DMS 273 treated with DMSO at 0.1 percent for 48 hours (cell line): ENCODE measurements at regions not wholly inside any gene's neighbourhood (a gene's known extent, or its start where the extent isn't known, plus 50 kb on each side); places are given as distances from the start of the nearest gene placed in this dataset.

Experiments used
- DNase-seq: peaks from one replicate; lab custom pipeline; 2025; lab: John Stamatoyannopoulos, UW

DNA sequence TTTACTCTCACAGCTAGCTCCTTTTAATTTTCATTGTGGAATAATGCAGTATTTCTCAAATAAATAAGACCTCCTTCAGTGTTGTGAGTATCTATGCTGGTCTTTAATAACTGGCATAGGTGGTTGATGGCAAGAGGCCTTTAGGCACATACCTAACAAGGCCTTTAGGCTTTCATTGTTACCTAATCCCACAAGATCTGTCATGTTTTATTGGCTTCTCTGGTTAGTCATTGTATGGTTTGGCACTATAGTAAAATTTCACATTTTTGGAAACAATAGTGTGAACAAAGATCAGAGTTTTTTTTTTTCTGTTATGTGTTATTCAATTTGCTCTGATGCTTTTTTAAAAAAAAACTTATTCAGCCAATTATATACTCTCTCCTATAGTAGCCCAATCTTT, 89.8 kb upstream of the NEUROD1 start:
- DNase-seq: no peak

DNA sequence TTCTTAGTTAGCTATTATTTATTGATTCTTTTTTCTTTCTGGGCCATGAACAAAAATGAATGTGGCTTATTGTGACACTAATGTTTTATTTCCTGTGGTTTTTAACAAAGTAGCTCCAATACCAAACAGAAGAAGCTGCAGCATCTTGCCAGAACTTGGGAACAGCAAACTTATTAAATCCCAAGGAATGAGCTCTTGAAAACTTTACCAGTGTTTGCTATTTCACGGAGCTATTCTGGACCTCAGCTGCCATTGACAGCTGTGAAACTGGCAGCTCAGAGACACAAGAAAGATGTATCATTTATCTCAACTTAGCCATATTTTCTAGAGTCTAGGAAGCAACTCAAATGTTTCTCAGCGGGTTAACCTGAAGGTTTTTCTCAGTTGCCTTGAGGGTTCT, 91.0 kb upstream of the NEUROD1 start:
- DNase-seq: no peak

DNA sequence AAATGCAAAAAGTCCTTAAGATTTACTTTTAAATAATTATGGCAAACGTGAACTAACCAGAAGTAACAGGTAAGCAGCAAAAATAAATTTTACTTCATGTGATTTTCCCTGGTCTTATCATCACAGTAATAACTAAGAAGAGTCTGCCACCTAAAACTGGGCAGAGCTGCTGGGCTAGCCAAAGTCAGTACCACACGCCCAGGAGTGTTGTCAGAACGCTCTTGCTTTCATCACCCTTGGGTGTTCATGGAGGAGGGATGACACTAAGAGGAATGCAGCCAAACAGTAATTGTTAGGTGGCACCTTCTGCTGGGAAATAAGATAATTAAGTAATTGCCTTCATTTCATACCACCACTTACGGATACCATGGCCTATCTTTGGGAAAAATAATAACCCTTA, 92.0 kb upstream of the NEUROD1 start:
- no peak for DNase-seq

DNA sequence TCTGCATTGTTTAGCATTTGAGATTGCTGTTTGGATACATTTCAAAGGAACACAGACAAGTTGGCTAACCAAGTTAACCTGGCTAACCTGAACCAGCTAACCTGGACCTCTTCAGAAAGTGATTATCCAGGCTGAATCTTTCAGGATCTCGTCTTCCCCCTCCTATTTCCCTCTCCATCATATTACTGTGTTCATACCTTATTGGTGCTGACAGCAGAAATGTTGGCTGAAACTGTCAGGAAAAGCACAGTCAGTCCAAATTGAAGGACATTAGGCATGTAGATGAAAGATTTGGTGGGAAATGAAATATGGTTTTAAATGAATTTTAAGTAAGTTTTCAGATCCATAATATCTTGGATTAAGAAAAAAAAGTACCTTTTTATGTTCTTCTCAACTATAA, 92.5 kb upstream of the NEUROD1 start:
- DNase-seq: no peak

DNA sequence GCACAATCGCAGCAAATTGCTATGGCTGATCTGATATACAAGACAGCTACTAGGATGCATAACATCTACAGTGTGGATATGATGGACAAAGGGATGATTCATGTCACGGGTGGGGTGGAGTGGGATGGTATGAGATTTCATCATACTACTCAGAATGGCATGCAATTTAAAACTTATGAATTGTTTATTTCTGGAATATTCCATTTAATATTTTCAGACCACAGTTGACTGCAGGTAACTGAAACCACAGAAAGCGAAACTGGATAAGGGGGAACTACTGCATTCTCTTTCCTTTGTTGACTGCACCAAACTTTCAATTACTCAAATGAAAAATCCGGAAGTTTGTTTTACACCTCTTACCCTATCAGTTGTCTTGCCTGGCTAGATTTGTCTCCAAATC, 94.4 kb upstream of the NEUROD1 start:
- no peak for DNase-seq

DNA sequence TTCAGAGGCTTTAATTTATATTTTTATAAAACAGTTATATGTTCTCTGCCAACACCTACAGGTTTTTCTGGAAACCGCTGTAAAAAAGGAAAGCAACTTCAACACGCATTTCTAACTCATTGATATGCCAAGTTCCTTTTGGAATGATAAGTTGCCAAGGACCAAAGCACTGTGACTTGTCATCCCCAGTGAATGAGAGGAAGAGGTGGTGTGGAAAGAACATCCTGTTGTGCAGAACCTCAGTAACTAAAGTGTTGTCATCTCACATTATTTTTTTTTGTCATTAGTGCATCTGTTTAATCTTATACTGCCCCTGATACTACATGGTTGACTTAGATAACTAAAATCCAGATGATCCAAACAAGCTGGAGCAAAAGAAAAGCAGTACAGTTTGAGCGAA, 96.0 kb upstream of the NEUROD1 start:
- no peak for DNase-seq

DNA sequence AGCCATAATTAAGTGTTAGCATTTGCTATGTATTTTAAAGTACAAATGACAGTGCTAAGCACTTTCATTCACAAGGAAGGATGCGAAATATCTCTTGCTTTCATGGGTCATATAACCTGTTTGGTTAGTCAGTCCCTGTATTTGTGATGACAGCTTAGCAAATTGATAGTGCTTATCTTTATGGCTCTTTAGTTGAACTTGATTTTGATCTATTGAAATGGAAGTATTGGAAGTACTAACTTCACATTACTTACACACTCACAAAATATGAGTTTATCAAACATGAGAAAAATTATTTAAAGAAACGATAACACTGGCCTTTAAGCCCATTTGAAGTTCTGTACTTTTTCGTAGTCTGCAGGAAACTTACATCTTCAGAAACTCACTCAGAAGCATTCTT, 97.4 kb upstream of the NEUROD1 start:
- DNase-seq: no peak

DNA sequence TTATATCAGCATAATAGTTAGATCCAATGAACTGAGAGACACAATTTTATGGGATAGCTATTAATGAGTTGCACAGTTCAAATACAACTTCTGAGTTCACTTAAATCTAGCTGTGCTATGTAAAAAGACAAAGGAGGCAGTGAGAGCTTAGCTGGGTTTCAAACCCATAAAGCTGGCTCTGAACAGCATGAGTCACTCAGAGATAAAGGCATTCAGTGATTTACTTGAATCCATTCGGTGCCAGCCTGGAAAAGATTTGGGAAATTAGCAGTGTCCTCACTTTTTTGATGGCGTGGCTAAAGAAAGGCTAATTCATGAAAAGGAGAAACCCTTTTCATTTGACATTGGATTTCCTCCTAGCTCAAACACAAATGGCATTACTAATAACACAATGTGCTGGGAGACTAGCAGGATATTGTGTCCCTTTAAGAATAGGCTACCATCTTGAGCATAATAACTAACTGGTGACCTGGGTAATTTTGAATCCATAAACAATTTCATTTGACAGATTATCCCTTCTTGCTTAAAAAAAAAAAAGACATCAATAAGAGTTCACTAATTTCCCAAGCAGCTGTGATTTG, 98.4 kb upstream of the NEUROD1 start:
- DNase-seq: no peak

DNA sequence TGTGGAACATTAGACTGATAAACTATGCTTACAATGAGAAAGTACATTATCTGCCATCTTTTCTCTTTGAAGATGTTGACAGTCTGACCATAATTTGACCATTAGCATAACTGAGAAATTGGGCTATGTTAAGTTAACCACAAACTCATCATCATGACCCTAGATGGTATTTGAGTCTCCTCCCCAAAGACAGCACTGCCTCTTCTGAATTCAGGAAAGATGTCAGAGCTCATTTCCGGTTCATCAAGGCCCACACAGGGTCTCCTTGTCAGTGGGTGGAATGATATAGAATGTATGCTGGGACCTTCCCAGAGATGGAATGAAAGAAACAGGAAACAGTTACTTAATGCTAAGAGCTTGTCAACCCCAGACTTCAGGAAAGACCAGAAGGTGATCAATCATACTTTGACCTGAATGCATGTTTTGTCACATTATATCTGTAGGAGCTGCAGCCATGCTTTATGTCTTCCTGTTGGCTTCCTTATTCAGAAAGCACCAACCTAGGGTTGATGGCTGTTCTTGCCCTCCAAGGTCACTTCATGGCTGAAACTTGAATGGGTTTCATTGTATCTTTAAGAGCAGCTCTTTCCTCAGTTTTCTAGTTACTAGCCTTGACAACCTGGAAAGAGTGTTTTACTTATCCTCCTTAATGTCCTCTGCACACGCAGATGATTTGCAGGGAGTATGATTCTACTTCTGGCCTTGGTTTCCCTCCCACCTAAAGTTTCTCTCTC, 99.1 kb upstream of the NEUROD1 start:
- no peak for DNase-seq

DNA sequence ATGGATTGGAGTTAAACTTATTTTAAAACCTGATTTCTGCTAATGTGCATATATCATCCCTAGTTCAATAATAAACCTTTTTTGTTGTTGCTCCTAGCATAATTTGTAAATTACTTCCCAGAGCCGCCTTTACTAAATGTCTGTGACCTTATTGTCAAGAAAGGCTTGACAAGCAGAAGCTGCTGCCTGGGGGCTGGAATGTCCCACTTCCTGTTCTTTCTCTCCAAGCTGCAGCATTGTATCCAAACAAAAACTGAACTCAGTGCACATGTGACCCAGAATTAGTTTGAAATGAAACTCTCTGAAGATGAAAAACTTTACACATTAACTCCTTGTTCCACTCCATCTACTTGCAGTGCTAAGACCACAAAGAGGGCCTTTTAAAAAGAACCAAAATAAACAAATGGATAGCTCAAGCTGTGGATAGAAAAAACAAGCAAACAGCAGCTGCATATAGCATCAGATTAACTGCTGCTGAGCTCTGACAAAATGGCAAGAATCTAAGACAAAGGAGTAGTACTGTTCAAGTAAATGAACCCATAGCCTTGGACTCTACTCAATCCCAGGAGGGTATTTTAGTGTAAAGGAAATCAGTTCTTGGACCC, 99.8 kb upstream of the NEUROD1 start:
- no peak for DNase-seq

DNA sequence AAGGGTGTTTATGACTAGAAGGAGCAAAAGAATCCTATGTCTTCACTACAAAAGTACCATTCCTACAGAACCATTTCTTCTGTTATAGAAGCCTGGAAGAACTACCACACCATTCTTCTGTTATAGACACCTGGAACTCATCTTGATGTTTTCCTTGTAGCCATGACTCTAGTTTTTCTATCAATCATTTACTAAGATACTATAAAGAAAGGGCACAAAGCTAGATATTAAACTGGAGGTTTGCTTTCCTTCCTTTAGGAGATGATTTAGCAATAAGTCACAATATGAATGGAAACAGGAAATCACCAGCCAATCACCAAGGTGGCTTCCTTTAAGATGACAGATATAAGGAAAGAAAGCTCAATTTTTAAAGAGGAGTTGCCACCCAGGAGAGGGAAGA, 100.3 kb upstream of the NEUROD1 start:
- DNase-seq: no peak

DNA sequence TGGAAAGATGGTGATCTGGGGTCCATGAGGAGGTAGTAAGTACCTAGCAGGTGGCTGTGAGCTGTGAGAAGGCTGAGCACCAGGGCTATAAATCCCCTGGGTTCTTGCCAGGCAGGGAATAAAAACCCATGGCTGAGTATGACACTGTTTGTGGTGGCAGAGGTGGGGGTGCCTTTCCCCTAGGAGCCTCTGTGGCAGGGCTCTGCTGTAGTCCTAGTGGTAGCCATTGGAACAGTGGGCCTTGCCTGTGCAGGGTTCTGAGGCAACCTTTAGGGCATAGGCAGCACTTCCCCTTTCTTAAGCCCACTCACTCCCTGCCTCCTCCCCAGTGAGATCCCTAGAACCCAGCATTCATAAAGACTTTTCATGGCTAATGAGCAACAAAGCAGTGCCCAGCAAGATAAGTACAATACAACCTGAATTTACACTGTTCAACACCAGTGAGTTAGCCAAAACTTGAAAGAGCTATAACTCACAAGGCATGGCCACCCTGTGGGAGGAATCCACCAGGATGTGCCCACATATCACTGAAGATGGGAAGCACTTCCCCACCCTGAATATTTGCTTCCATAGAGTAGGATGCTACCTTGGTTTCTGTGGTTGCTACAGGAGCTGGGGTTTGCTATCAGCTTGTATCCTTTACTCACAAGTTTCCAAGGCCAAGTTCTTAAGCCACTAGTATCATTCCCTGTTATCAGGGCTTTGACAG, 100.9 kb upstream of the NEUROD1 start:
- no peak for DNase-seq

DNA sequence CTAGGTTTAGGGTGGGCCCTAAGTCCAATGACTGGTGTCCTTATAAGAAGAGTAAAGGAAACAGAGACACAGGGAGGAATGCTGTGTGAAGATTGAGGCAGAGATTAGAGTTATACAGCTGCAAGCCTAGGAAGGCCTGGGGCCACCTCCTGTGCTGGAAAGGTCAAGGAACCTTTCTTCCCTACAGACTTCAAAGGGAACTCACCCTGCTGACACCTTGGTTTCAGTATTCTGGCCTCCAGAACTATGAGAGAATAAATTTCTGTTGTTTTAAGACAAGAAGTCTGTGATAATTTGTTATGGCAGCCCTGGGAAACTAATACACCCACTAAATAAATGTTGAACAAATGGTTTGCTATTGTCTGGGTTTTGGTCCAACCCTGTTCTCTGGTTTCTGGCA, 102.3 kb upstream of the NEUROD1 start:
- no peak for DNase-seq

DNA sequence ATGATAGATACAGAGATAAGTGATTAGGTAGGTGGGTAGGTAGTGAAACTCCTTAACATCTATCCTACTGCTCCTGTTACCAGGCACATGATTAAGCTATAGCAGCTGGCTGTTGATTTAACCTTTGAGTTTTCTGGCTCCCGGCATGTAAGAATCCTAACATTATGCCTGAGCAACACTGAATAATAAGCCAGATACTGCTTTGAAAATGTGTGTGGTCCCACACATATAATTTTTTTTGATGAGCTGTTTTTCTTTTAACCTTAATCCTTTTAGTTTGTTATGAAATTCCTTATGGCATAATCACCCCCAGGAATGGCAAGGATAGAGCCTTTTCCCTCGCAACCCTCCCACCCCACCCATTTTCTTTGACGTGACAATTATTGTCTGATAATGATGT, 104.2 kb upstream of the NEUROD1 start:
- DNase-seq: no peak

DNA sequence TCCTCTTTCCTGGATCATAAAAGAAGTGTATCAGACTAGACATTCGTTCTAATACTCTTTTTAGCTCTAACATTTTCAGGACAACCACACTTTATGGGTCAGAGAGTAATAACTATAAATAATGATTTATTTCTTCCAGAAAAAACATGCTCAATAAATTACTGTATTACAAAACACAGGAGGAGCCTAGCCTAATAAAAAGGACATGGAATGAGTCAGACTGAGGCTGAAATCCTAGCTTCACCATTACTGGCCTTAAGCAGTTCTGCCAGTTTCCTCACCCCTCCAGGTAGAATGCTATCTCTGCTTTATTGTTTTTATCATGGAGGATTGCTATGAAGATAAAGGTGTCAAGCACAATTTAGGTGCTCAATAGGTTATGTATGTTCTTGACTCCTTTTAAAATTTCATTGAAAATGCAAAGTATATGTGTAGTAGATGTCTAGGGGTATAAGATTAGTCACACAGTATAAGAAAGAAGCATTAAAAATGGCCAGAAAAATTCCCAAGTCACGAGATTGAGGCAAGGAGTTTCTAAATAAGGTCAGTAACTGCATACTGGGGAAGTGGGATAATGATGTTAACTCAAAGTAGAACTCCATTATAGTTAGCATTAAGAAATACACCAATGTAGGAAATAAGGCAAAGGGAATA, 105.5 kb upstream of the NEUROD1 start:
- no peak for DNase-seq

DNA sequence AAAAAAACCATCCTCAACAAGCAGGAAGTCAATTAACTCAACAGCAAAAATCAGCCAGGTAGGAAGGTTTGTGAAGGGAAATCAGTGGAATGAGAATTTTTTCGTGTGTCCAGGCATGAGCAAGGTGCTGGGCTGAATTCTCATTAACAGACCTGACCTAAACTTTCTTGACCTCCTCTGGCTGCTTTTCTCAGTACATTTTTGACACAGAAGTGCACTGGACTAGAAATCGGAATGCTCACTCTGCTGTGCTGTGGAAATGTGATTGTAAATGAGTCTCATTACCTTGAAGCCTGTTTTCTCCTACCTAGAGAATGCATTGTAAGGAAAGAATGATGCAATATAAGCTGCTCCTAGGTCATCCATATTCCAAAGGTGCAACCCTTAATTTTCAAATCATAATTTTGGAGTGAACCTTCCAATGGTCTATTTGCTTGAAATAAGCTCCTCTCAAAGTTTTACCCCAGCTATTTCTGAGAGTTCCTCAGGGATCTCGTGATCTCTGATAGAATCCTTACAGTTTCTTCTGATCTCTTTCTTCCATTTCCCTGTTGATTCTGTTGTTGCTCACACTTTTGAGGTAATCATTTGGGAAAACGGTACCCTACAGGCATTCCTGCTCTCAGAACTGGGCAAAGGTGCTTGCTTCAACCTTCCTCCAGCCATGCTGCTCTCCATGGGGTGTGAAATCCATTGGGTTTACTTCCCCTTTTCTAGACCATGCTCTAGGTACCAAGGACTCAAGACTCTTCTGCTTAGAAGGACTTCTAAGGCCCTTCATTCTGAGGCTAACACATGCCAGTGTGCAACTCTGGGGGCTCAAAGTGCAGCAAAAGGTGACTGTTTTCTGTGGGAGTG, 104.9 kb upstream of the ITPRID2 start:
- no peak for DNase-seq

DNA sequence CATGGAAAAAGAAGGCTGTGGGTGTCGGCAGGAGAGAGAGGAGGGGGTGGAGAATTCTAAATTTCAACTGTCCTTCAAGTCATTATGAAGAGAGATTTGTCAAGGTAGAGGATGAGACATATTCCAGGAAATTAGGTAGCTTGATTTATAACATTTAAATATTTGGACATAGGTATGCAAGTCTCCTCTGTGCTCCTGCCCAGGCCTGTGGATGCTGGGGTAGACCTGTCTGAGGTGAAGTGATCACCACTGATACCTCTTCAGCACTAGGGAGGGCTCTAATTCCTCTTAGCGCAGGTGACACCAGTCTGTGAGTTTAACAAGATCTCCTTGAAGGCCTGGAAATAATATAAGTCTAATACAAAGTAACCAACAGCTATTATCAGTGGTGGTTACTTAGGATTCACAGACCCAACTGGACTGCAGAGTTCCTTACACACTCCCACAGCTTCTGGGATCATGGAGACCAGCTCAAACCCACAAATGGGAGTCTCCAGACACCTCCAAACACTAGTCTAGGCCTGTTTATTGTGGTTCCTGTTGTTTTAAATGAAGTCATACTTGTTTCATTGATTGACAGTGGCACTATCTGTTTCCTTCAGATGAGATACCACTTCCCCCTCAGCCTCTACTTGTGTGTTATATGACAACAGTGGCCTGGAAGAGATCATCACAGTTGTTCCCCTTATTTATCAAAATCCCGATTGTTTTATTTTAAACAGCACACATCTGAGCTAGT, 104.1 kb upstream of the ITPRID2 start:
- DNase-seq: no peak

DNA sequence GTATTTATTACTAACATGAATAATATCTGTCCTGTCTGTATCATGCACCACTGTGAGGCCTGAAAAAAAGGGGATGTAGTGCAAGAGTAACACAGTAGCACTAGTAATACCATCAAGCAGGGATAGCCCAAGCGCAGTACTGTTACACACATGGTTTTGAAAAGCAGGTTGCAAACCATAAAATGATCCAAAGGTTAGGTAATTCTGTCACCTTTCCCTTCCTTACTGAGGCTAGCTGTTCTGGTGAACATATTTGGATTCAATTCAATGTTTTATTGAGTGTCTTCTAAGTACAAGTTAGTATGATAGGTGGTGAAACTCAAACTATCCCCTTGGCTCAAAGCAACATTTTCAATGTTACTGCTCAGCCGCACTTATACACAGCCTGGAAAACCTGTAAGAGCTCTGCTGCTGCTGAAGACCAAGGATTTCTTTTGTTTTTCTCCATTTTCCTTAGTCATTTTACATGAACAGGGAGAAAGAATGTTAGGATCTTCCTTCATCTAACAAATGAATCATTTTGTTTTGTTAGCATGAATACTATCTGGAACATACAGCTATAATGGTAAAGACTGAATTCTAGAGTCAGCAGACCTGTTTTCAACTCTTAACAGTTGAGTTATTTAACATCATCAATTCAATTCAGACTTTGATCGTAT, 102.5 kb upstream of the ITPRID2 start:
- DNase-seq: no peak

DNA sequence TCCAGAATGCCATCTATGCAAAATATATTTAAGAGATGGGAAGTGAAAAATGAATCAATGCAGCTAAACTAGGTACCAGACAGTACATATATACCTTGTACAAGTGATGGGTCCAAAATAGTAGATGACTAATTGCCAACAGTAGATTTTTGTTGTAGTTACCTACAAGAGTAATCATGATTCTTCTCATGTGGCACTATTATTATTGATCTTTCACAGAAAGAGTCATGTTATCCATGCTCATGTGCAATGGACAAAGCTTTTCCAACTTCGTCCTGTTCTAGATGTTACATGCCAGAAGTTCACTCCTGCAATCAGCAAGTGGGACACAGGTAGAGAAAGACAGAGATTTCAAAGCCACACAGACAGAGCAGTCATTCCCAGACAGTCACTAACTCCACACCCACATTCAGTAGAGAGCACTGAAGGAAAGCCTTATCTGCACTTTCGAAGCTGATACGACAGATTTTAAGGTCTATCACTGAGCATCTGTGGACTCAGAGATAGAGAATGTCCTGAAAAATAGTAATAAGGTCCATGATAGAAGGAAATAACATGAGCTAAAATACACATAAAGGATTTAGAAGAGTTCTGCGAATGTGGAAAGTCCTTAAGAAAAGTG, 101.6 kb upstream of the ITPRID2 start:
- no peak for DNase-seq
